ENCODE measurements at regions not wholly inside any gene's neighbourhood (a gene's known extent, or its start where the extent isn't known, plus 50 kb on each side); places are given as distances from the start of the nearest gene placed in this dataset.

DNA sequence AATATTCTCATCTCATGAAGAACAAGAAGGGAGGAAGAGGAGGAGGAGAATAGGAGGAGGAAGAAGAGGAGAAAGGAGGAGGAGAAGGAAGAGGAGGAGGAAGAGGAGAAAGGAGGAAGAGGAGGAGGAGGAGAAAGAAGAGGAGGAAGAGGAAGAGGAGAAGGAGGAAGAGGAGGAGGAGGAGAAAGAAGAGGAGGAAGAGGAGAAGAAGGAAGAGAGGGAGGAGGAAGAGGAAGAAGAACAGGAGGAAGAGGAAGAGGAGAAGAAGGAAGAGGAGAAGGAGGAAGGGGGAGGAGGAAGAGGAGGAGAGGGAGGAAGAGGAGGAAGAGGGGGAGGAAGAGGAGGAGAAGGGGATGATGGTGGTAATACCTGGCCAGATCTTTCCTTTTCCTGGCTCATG is 70.0 kb upstream of the PTPRM start:
- no peak for DNase-seq
- Mint-ChIP-seq H3K36me3 (no peaks in the 10 kb centered on the region), H3K4me1 (no peaks in the 10 kb centered on the region), H3K4me3 (no peak overlapping the region), H3K9me3 (ENCODE audit: low read depth) (peaks cover 9% of the 10 kb centered on the region), H3K27ac (no peak overlapping the region), H3K27me3 (no peaks in the 10 kb centered on the region)
- CTCF ChIA-PET: no interaction called here
- ATAC-seq: no peak

DNA sequence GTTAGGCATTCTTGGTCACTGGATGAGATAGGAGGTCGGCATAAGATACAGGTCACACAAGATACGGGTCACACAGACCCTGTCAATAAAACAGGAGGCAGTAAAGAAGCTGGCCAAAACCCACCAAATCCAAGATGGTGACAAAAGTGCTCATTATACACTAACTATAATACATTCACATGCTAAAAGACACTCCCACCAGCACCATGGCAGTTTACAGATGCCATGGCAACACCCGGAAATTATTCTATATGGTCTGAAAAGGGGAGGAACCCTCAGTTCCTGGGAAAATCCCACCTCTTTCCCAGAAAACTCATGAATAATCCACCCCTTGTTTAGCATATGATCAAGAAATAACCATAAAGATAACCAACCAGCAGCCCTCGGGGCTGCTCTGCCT is 56.0 kb upstream of the PTPRM start:
- Mint-ChIP-seq H3K4me1 (no peaks in the 10 kb centered on the region), H3K4me3 (no peak overlapping the region), H3K9me3 (ENCODE audit: low read depth) (peaks cover 2% of the 10 kb centered on the region), H3K27me3 (no peaks in the 10 kb centered on the region), H3K27ac (no peak overlapping the region), H3K36me3 (no peaks in the 10 kb centered on the region)
- DNase-seq: no peak
- CTCF ChIA-PET: no interaction called here
- no peak for ATAC-seq

DNA sequence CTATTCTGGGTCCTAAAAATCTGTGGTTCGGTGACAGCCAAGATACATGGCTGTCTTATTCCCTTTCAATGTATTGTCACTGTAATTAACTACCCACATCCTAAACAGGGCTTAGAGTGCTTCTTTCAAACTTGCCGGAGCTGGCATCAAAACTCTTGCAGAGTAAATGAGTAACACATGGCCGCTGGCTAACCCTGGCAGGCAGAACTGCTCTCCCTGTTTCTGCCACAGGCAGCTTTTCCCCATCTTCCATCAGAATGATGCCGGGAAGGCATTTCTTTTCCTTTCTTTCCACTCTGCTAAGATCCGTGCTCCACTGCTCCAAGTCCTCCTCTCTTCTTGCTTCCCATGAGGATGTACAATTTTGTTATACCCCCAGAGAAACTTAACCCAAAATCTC is 54.8 kb upstream of the PTPRM start:
- no peak overlapping the region for H3K4me3 Mint-ChIP-seq
- CTCF ChIA-PET: no interaction called here
- H3K4me1 Mint-ChIP-seq: no peaks in the 10 kb centered on the region
- DNase-seq (no peak), ATAC-seq (no peak)
- peaks cover 2% of the 10 kb centered on the region for H3K9me3 Mint-ChIP-seq (ENCODE audit: low read depth)
- H3K27me3 Mint-ChIP-seq: no peaks in the 10 kb centered on the region
- no peaks in the 10 kb centered on the region for H3K36me3 Mint-ChIP-seq
- H3K27ac Mint-ChIP-seq: no peak overlapping the region

DNA sequence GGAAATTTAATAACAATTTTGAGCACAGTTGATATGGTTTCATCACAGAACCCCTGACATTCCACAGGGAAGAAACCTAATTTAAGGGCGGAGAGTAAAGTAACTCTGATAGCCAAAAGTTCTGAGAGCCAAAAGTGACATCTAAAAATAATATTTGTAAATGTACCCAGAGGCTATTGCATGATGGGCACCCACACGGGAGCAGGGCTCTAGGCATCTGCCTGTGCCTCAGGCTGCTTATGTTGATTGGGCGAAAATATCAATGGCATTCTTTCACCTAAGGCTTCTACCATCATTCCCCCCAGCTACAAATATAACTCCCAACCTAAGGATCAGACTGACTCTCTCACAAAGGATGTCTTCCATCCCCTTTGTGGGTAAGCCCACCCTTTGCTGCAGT is 54.1 kb upstream of the PTPRM start:
- CTCF ChIA-PET: no interaction called here

DNA sequence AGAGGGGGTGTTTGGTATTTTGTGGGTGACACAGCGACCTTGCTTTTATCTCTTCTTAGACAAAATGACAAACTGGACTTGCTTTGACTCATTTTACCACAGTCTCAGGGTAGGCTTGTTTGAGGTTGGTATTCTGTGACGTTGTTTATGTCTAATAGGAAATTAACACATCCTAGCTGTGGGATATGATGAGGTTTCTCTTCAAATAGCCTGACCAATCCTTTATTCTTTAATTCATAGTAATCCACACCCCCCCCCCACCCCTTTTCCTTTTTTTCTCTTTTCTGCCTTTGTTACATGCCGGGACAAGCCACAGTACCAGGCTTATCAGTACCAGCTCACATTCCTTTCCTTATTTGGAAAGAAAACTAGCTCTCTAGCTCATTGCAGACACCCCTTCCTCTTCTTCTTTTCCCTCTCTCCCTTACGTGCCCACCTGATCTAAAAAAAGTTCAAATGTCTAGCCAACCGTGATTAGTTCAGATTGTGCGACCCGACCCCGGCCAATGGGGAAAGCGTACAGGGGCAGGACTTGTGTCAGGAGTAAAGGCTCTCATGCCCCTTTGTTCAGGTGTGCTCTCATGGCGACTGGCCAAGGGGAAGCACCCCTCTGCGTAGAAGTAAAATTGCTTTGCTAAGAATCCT is 52.2 kb upstream of the PTPRM start:
- Mint-ChIP-seq H3K4me1 (no peaks in the 10 kb centered on the region), H3K9me3 (ENCODE audit: low read depth) (peaks cover 2% of the 10 kb centered on the region), H3K36me3 (no peaks in the 10 kb centered on the region), H3K27ac (no peak overlapping the region), H3K27me3 (no peaks in the 10 kb centered on the region), H3K4me3 (no peak overlapping the region)
- no peak for DNase-seq
- ATAC-seq: no peak
- CTCF ChIA-PET: no interaction called here

More for the DNA sequence above, 54.1 kb upstream of the PTPRM start:
- no peaks in the 10 kb centered on the region for H3K27me3 Mint-ChIP-seq
- H3K4me1 Mint-ChIP-seq: no peaks in the 10 kb centered on the region
- no peak for ATAC-seq
- DNase-seq: no peak
- no peak overlapping the region for H3K4me3 Mint-ChIP-seq
- H3K27ac Mint-ChIP-seq: no peak overlapping the region
- no peaks in the 10 kb centered on the region for H3K36me3 Mint-ChIP-seq
- H3K9me3 Mint-ChIP-seq (ENCODE audit: low read depth): peaks cover 2% of the 10 kb centered on the region

DNA sequence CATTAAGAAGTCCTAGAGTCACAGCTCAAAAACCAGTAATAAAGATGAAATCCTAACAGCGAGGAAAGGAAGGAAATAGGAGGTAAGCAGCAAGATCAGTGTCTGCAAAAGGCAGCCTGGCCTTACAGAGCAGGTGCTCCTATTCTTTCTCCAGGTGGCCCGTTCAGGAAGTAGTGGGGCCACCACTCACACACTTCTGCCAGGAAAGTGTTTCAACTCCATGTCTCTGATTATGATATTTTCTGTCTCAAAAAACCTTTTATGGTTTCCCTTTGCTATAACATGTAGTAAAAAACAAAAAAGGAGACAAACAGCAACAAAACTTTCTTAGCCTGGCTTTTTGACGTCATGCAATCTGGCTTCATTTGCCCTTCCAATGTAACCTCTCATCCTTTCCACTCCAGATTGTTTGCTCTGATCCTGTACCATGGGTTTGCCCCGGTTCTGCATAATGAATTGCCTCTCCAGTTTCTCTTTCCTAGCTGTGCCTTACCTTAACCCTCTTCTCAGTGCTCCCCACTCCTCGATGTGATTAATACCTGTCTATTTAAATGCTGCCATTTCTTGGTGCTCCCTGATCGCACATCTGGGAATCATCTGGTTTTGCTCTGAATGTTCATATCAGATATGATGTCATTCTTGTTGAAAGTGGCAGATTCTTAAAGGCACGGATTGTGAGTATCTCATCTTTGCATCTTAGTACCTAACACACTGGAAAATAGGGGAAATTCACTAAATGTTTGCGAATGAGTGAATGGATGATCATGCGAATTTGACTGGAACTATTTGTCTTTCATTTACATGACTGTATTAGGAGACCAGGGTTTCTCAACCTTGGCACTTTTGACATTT is 50.6 kb upstream of the PTPRM start:
- Mint-ChIP-seq H3K27ac (no peak overlapping the region), H3K36me3 (no peaks in the 10 kb centered on the region), H3K4me3 (no peak overlapping the region), H3K9me3 (ENCODE audit: low read depth) (peaks cover 3% of the 10 kb centered on the region), H3K4me1 (no peaks in the 10 kb centered on the region), H3K27me3 (no peaks in the 10 kb centered on the region)
- DNase-seq (no peak), ATAC-seq (no peak)
- CTCF ChIA-PET: no interaction called here
